ENCODE measurements at regions not wholly inside any gene's neighbourhood (a gene's known extent, or its start where the extent isn't known, plus 50 kb on each side); places are given as distances from the start of the nearest gene placed in this dataset.

DNA sequence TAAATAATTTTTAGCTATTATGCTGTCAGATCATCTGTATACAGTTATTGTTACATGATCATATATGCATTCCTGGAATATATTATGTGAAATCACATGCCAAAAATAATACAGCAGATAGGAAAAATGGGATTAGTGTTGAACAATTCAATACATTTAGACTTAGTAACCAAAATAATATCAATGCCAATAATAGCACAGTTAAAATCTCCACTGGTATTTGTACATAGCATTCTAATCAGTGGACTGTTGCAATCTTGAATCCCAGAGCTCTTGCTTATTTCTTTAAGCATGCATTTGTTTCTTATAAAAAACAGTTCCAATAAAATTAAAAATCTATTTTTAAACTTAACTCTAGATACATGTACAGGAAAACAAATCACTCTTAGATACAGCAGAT is 2772.2 kb downstream of the PCDH9 start:
- no peak overlapping the region for H3K27ac Mint-ChIP-seq
- H3K27me3 ChIP-seq (ENCODE audit: control insufficient read depth in 1 of 2, insufficient read depth in 2 of 2, low read length in 2 of 2), result no peaks in the 10 kb centered on the region
- intact Hi-C loops (cut with DNase I, micrococcal nuclease), result no loop called here
- H3K4me1 Mint-ChIP-seq (ENCODE audit: low read depth), result no peaks in the 10 kb centered on the region
- no peak for ATAC-seq (ENCODE audit: poor library complexity)
- H3K4me3 ChIP-seq (ENCODE audit: low read length), result no peak overlapping the region
- no peaks in the 10 kb centered on the region for H3K36me3 ChIP-seq (ENCODE audit: insufficient read depth, low read length)
- no peaks in the 10 kb centered on the region for H3K27me3 Mint-ChIP-seq
- H3K27ac ChIP-seq (ENCODE audit: low read depth in 1 of 2, low read length in 2 of 2), result no peak overlapping the region
- no peaks in the 10 kb centered on the region for H3K4me1 ChIP-seq (ENCODE audit: insufficient read depth, low read length)
- TF ChIP-seq, protein P1, sequence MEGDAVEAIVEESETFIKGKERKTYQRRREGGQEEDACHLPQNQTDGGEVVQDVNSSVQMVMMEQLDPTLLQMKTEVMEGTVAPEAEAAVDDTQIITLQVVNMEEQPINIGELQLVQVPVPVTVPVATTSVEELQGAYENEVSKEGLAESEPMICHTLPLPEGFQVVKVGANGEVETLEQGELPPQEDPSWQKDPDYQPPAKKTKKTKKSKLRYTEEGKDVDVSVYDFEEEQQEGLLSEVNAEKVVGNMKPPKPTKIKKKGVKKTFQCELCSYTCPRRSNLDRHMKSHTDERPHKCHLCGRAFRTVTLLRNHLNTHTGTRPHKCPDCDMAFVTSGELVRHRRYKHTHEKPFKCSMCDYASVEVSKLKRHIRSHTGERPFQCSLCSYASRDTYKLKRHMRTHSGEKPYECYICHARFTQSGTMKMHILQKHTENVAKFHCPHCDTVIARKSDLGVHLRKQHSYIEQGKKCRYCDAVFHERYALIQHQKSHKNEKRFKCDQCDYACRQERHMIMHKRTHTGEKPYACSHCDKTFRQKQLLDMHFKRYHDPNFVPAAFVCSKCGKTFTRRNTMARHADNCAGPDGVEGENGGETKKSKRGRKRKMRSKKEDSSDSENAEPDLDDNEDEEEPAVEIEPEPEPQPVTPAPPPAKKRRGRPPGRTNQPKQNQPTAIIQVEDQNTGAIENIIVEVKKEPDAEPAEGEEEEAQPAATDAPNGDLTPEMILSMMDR (IDR thresholded peaks at IDR 0.05), result no peak
- no peak overlapping the region for H3K4me3 Mint-ChIP-seq
- no peak for DNase-seq
- peaks cover 10% of the 10 kb centered on the region for H3K9me3 Mint-ChIP-seq
- CTCF ChIA-PET, result no interaction called here
- peaks cover 0 to 7% of the 10 kb centered on the region in 2 experiments for H3K9me3 ChIP-seq (ENCODE audit: control insufficient read depth in 1 of 2, insufficient read depth in 1 of 2, low read length in 2 of 2)
- POLR2A ChIA-PET, result no interaction called here
- H3K36me3 Mint-ChIP-seq (ENCODE audit: low read depth), result no peaks in the 10 kb centered on the region

DNA sequence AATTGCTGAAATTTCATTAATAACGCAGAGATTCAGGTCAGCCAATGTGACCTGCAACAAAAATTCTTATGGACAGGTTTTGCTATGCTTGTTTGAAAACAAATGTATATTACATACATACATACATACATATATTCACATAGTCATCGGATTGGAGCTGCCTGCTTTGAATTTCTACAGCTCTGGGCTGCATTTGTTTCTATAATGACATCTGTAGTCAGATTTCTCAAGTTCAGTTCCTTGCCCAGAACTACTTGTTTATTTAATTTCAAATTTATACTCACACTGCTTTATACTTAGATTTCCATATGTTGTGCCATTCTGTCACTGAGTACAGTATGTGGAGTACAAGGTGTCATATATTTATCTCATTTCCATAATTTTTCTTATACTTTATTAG is 2775.0 kb downstream of the PCDH9 start:
- POLR2A ChIA-PET, result no interaction called here
- Histone ChIP-seq H3K27me3 (ENCODE audit: control insufficient read depth in 1 of 2, insufficient read depth in 2 of 2, low read length in 2 of 2) (no peaks in the 10 kb centered on the region), H3K4me3 (ENCODE audit: low read length) (no peak overlapping the region), H3K4me1 (ENCODE audit: insufficient read depth, low read length) (no peaks in the 10 kb centered on the region), H3K36me3 (ENCODE audit: insufficient read depth, low read length) (no peaks in the 10 kb centered on the region), H3K27ac (ENCODE audit: low read depth in 1 of 2, low read length in 2 of 2) (no peak overlapping the region), H3K9me3 (ENCODE audit: control insufficient read depth in 1 of 2, insufficient read depth in 1 of 2, low read length in 2 of 2) (peaks cover 0 to 4% of the 10 kb centered on the region in 2 experiments)
- TF ChIP-seq, protein P1 (IDR thresholded peaks at IDR 0.05), result no peak
- no peaks in the 10 kb centered on the region for H3K36me3 Mint-ChIP-seq (ENCODE audit: low read depth)
- H3K9me3 Mint-ChIP-seq, result peaks cover 10% of the 10 kb centered on the region
- no peaks in the 10 kb centered on the region for H3K4me1 Mint-ChIP-seq (ENCODE audit: low read depth)
- ATAC-seq (ENCODE audit: poor library complexity) (no peak), DNase-seq (no peak)
- no peaks in the 10 kb centered on the region for H3K27me3 Mint-ChIP-seq
- CTCF ChIA-PET, result no interaction called here
- intact Hi-C loops (cut with DNase I, micrococcal nuclease), result no loop called here
- no peak overlapping the region for H3K4me3 Mint-ChIP-seq
- no peak overlapping the region for H3K27ac Mint-ChIP-seq

- ATAC-seq (ENCODE audit: poor library complexity) (no peak), DNase-seq (no peak)
- Histone ChIP-seq H3K27me3 (ENCODE audit: control insufficient read depth in 1 of 2, insufficient read depth in 2 of 2, low read length in 2 of 2) (no peaks in the 10 kb centered on the region), H3K36me3 (ENCODE audit: insufficient read depth, low read length) (no peaks in the 10 kb centered on the region), H3K9me3 (ENCODE audit: control insufficient read depth in 1 of 2, insufficient read depth in 1 of 2, low read length in 2 of 2) (no peaks in the 10 kb centered on the region), H3K27ac (ENCODE audit: low read depth in 1 of 2, low read length in 2 of 2) (no peak overlapping the region), H3K4me1 (ENCODE audit: insufficient read depth, low read length) (no peaks in the 10 kb centered on the region), H3K4me3 (ENCODE audit: low read length) (no peak overlapping the region)
- Mint-ChIP-seq H3K4me1 (ENCODE audit: low read depth) (no peaks in the 10 kb centered on the region), H3K27me3 (no peaks in the 10 kb centered on the region), H3K4me3 (no peak overlapping the region), H3K9me3 (peaks cover 10% of the 10 kb centered on the region), H3K27ac (no peak overlapping the region), H3K36me3 (ENCODE audit: low read depth) (no peaks in the 10 kb centered on the region)
- TF ChIP-seq, protein P1 (IDR thresholded peaks at IDR 0.05), result no peak
- CTCF ChIA-PET, result no interaction called here
- POLR2A ChIA-PET, result no interaction called here
- intact Hi-C loops (cut with DNase I, micrococcal nuclease), result no loop called here
These were observed 2776.3 kb downstream of the PCDH9 start for GRCh38 chr13:64453831-64454230.
